AG09309 (cell line): ENCODE measurements at regions not wholly inside any gene's neighbourhood (a gene's known extent, or its start where the extent isn't known, plus 50 kb on each side); places are given as distances from the start of the nearest gene placed in this dataset.

Source experiments
- DNase-seq: peaks from one replicate; pipeline ENCODE4 v3.0.0-alpha.2; 2010; ENCODE audit warnings: low read depth
- H3K4me3 ChIP-seq: 2 replicates; pipeline ENCODE4 v1.5.1; 2011; ENCODE audit warnings: mild to moderate bottlenecking, low read depth, low read length, moderate library complexity; ENCODE audit not compliant: control insufficient read depth
- TF ChIP-seq, protein P1 (sequence below): IDR thresholded peaks from 2 replicates; pipeline ENCODE4 v1.5.1; 2011; ENCODE audit warnings: mild to moderate bottlenecking, low read depth, low read length, inconsistent platforms; ENCODE audit not compliant: insufficient read depth, control insufficient read depth; ENCODE audit errors: missing control alignments

GRCh38 chr18:67145586-67146292 lies 370.8 kb downstream of the DSEL start:
- DNase-seq, result no peak
- TF ChIP-seq, protein P1, sequence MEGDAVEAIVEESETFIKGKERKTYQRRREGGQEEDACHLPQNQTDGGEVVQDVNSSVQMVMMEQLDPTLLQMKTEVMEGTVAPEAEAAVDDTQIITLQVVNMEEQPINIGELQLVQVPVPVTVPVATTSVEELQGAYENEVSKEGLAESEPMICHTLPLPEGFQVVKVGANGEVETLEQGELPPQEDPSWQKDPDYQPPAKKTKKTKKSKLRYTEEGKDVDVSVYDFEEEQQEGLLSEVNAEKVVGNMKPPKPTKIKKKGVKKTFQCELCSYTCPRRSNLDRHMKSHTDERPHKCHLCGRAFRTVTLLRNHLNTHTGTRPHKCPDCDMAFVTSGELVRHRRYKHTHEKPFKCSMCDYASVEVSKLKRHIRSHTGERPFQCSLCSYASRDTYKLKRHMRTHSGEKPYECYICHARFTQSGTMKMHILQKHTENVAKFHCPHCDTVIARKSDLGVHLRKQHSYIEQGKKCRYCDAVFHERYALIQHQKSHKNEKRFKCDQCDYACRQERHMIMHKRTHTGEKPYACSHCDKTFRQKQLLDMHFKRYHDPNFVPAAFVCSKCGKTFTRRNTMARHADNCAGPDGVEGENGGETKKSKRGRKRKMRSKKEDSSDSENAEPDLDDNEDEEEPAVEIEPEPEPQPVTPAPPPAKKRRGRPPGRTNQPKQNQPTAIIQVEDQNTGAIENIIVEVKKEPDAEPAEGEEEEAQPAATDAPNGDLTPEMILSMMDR, result no peak
- H3K4me3 ChIP-seq, result no peak overlapping the region

GRCh38 chr18:67144329-67144728 lies 372.2 kb downstream of the DSEL start:
- TF ChIP-seq, protein P1, result no peak
- no peak overlapping the region for H3K4me3 ChIP-seq
- no peak for DNase-seq

DNA sequence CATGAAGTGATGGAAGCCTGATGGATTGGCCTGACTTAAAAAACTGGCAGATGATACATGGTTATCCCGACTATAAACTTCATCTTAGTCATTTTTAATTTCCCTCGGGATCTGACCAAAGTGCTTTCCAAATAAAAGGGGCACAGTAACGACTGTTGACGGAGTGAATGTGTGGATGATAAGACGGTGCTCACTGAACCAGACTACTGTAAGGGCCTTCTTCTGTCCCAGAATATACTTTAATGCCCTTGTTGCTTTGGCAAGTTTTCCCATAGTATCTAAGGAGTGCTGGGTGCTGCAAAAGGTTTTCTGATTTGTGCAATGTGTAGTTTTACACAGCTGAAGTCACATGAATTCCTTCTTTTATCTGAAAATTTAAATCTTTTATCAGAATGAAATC lies 373.5 kb downstream of the DSEL start:
- no peak for DNase-seq
- TF ChIP-seq, protein P1, result no peak
- H3K4me3 ChIP-seq, result no peak overlapping the region

DNA sequence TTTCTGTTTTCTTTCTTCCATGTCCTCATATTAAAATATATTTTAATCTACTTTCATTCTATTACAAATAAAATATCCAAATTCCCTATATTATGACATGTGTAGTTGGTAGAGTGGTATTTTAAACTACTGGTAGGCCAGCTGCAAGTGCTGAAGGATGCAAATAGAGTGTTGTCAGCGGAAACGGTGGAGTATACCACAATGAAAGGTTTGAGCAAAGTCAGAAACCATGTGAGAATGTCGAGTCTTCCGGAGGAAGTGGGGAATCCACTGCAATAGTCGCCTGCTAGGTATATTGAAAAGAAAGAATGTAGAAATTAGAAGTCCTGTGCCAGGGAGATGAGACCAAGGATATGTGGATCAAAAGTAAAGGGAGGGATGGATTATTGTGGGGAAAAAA lies 373.9 kb downstream of the DSEL start:
- no peak overlapping the region for H3K4me3 ChIP-seq
- TF ChIP-seq, protein P1, result no peak
- no peak for DNase-seq

DNA sequence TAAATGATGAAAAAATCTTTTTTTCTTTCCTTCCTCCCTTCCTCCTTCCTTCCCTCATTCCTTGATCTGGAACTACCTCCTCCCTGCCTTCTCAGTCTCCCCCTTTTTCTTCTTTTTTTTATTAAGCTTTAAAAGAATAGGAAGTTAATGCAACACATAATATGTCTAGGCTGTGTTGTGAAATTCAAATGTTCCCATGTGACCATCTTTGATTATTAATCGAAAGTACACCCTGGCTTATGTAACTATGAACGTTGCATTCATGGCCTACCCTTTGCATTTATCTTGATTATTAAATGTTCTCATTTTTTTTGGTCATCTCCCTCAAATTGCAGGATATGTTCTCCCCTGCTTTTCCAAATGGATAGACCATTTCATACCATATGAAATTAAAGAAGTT lies 376.0 kb downstream of the DSEL start:
- DNase-seq, result no peak
- no peak overlapping the region for H3K4me3 ChIP-seq
- TF ChIP-seq, protein P1, result no peak

GRCh38 chr18:67139899-67140298 lies 376.6 kb downstream of the DSEL start:
- TF ChIP-seq, protein P1, result no peak
- no peak for DNase-seq
- no peak overlapping the region for H3K4me3 ChIP-seq
